ENCODE measurements at regions not wholly inside any gene's neighbourhood (a gene's known extent, or its start where the extent isn't known, plus 50 kb on each side); places are given as distances from the start of the nearest gene placed in this dataset.
"Not testable (repeated sequence)": the region's sequence is repeated elsewhere in the genome, so short reads cannot be mapped to it uniquely, and the experiment has no call there.

DNA sequence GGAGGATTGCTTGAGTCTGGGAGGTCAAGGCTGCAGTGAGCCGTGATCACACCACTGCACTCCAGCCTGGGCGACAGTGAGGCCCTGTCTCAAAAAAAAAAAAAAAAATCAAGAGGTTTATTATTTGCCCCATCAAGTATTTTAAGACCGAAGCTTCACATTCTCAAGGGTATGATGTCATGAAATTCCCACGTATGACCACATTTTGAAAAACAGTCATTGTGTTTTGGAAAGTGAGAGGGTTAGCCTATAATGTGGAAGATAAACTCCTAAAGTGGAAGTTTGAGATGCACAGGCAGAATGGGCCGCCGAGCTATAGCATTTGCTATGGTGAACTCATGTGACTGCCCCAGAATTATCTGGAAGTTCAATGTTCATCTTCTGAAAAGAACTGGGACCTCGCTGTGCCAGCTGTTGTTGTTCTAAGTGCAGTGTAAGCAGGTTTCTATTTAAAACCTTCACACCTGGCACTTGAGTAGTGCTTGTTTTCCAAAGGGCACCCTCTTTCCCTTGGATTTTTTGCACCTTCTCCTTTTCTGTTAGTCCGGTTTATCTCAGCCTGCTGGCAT is 96.9 kb upstream of the SLC25A33 start:
- no peak for DNase-seq

- DNase-seq = no peak
Measured at GRCh38 chr1:9442986-9443385, 96.3 kb upstream of the SLC25A33 start.

GRCh38 chr1:9443913-9444445 is 95.3 kb upstream of the SLC25A33 start:
- no peak for DNase-seq

DNA sequence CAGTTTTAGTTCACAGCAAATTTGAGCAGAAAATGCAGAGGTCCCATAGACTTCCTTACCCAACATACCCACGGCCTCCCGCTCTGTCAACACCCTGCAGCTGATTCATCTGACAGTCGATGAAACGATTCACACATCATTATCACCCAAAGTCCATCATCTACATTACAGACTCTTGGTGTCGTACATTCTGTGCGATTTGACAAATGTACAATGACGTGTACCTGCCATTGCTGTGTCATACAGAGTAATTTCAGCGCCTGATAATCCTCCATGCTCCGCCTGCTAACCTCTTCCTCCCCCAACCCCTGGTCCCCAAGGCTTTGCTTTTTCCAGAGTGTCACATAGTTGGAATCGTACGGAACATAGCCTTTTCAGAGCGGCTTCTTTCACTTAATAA is 94.7 kb upstream of the SLC25A33 start:
- no peak for DNase-seq

DNA sequence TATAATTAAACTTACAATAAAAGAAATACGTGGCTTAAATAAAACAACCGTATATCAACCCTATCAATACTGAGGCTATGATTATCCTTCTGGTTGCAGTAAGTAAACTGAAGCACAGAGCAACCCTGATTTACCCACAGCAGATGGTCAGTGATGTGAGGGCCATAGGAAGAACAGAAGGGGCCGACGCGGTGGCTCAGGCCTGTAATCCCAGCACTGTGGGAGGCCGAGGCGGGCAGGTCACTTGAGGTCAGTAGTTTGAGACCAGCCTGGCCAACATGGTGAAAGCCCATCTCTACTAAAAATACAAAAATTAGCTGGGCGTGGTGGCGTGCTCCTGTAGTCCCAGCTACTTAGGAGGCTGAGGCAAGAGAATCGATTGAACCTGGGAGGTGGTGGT is 94.2 kb upstream of the SLC25A33 start:
- DNase-seq = not testable (repeated sequence)

DNA sequence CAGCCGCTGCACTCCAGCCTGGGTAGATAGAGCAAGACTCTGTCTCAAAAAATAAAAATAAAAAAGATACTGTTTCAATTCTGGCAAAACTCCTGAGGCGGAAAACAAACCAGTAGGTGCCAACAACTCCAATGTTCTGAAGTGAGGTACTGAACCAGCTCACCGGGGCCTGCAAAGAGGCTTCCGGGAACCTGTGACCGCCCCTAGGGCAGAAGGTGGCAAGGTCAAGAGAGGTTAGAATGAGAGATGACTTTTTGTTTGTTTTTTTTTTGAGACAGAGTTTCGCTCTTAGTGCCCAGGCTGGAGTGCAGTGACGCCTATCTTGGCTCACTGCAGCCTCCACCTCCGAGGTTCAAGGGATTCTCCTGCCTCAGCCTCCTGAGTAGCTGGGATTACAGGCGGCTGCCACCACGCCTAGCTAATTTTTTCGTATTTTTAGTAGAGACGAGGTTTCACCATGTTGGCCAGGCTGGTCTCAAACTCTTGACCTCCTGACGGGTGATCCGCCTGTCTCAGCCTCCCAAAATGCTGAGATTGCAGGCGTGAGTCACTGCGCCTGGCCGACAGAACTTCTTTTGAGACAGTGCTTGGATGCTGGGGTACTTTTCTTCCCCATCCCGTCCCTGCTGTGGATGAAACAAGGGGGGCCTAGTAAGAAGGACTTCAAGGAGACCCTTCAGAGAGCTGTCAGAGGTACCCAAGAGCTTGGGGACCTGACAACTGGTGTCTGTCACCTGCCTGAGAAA is 91.9 kb upstream of the SLC25A33 start:
- no peak for DNase-seq

DNA sequence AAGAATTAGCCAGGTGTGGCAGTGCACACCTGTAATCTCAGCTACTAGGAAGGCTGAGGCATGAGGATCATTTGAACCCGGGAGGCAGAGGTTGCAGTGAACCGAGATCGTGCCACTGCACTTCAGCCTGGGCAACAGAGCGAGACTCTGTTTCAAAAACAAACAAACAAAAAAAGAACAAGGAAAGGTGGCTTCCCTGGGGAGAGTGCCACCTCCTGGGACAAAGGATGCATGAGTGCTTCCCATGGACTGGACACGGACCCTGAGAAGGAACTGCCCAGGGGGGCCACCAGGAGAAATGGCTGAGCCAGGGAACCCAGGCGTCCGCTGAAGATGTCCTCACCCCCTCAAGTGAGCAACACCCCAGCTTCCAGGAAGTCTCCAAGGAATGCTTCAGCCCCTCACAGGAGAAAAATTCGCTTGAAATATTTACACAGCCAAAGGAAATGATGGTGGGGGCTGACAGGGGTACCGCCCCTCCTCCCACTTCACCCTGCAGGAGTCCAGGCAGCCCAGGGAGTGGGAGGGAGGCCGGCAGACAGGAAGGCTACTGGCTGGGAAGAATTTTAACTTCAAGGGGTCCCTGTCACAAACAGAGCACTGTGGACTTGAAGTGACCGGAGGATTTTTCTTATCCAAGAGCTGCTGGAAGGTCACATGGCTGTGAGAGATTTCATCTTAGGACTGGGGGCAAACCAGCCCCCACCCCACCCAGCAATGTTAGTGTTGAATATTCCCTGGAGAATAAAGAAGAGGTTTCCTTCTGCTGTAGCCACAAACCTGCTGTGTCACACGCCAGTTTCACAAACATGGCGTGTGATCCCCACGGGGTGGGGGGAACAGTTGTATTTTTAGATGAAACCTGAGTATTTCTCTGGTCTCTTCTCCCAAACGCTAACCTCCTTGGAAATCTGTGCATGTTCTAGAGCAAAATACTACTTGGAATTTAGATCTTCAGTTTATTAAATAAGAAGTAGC is 90.8 kb upstream of the SLC25A33 start:
- DNase-seq = no peak

DNA sequence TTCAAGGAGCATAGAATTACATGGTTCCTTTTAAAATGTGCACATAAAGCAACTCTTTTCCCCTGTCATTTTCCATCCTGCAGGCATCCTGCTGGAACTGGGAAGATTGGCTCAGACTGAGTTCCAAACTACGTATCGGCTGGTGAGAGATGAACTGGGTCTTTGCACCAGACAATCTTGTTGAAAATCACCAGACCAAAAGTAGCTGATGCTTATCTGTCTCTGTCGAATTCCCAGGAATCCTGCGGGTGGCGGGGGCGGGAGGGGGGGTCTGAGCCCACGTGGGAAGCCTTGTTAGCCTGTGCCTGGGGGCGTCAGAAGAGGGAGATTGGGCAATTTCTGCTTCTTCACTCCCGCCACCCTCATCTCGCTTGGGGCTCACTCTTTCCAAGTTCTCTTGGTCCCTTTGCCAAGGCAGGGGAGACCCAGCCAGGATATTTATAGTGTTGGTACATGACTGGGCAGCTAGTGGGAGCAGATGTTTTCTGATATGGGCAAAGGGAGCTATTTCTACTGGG is 90.1 kb upstream of the SLC25A33 start:
- DNase-seq = no peak

- no peak for DNase-seq
Measured at GRCh38 chr1:9449976-9450696, 89.1 kb upstream of the SLC25A33 start.

DNA sequence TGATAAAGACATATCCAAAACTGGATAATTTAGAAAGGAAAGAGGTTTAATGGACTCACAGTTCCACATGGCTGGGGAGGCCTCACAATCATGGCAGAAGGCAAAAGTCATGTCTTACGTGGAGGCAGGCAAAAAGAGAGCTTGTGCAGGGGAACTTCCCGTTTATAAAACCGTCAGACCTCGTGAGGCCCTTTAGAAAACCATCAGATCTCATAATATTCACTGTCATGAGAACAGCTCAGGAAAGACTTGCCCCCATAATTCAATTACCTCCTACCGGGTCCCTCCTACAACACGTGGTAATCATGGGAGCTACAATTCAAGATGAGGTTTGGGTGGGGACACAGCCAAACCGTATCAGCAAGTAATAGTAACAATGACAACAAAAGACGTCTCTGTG is 88.2 kb upstream of the SLC25A33 start:
- DNase-seq = no peak

- DNase-seq = no peak
Measured at GRCh38 chr1:9452516-9453140, 86.6 kb upstream of the SLC25A33 start.

- no peak for DNase-seq
Measured at GRCh38 chr1:9453375-9453774, 85.9 kb upstream of the SLC25A33 start.

- DNase-seq = no peak
Measured at GRCh38 chr1:9453779-9454418, 85.4 kb upstream of the SLC25A33 start.

GRCh38 chr1:9454494-9455066 is 84.7 kb upstream of the SLC25A33 start:
- DNase-seq = no peak

DNA sequence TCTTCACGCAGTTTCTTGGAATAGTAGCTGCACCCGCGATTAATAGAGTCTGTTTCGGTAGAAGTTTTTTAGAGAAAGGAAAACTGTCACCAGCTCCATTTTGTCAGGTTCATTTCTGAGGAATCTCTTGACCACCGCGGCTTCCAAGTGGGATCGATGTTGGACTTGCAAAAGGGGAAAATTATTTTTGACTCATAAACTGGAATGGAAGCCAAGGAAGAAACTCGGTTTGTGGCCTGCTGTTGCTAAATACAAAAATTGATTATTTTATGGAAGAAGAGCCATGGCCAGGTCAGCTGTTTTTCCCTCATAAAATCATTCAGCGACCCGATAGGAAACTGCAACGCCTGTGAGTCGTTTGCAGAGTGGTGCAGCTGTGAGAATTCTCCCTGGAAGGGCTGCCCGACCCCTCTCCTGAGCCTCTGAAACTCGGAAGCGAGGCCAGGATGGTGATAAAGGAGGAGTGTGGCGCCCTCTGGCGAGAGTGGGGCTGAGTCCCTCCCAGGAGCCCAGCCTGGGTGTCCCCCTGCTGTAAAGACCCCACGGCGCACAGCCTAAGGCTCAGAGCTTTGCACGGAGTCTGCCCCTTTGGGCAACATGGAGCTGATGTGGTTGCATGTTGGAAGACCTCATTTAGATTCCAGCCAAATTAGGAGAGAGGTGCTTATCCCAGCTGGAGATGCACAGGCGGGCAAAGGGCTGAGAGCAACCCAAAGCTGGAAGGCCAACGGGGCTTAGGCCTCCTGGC is 83.6 kb upstream of the SLC25A33 start:
- no peak for DNase-seq

DNA sequence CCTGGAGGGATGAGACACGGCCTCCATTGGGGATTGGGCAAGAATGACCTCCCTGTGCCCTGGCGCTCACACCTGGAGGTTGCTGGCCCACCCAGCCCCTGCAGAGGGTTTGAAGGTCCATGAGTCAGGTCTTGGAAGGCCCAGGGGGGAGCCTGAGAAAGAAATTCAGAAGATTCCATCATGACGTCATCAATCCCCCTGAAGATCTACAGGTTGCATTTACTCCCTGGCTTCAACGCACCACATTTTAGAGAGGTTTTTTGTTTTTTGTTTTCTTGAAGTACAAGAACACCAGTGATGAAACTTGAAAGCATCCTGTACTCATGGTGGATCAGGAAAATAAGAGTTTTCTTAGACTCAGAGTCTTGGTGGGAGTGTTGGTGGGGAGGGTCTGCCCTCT is 82.4 kb upstream of the SLC25A33 start:
- DNase-seq = no peak

DNA sequence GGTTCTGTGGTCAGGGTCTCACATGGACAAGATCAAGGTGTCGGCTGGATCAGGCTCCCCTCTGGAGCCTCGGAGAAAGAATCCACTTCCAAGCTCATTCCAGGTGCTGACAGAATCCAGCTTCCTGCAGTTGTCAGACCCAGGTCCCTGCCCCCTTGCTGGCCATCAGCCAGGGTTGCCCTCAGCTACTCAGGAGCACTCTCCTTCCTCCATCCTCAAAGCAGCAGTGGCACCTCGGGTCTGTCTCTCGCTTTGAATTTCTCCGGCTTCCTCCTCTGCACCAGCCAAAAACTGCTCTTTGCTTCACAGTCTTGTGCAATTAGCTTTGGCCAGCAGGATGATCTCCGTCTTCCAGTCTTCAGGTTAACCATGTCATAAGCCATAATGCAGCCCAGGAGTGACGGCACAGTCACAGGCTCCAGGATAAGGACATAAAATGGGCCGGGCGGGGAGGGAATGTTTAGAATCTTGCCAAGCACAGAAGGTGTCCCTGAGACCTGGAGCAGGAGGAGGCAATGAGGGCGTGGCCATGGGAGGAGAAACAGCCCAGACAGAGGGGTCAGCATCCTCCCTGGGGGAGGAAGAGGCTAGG is 79.4 kb upstream of the SLC25A33 start:
- DNase-seq = no peak

GRCh38 chr1:9465640-9466039 is 73.6 kb upstream of the SLC25A33 start:
- DNase-seq = no peak

GRCh38 chr1:9466780-9467758 is 72.2 kb upstream of the SLC25A33 start:
- no peak for DNase-seq

Measured in amniotic stem cell (primary cell).